WTC11 (cell line): ENCODE measurements at regions not wholly inside any gene's neighbourhood (a gene's known extent, or its start where the extent isn't known, plus 50 kb on each side); places are given as distances from the start of the nearest gene placed in this dataset.

ENCODE experiments used
- ATAC-seq: fragments of 200-7000 bp; cut with Tn5 transposase; 2 replicates; pipeline ENCODE4 v1.10.0; 2021; ENCODE audit warnings: mild to moderate bottlenecking, moderate library complexity
- CTCF ChIA-PET: fragments of 300-600 bp; sonication (Branson Sonifier 250); formaldehyde crosslinking; loops from one replicate; lab custom pipeline; 2021; ENCODE audit warnings: antibody characterized with exemption; lab: Charles Lee
- POLR2A ChIA-PET: fragments of 350-600 bp; sonication (Branson Sonifier 250); formaldehyde crosslinking; loops from one replicate; lab custom pipeline; 2021; ENCODE audit warnings: antibody characterized with exemption; lab: Charles Lee
- DNase-seq: peaks from one replicate; pipeline ENCODE4 v3.0.0; 2021; ENCODE audit warnings: low spot score
- H3K27ac Mint-ChIP-seq: 2 replicates; pipeline ENCODE4 v1.8.0; 2021; ENCODE audit warnings: mixed read lengths
- H3K27me3 Mint-ChIP-seq: 2 replicates; pipeline ENCODE4 v1.8.0; 2021; ENCODE audit warnings: low read depth, mild to moderate bottlenecking, moderate library complexity, mixed read lengths
- H3K36me3 Mint-ChIP-seq: 2 replicates; pipeline ENCODE4 v1.8.0; 2021; ENCODE audit warnings: mixed read lengths
- H3K4me1 Mint-ChIP-seq: 2 replicates; pipeline ENCODE4 v1.8.0; 2022; ENCODE audit warnings: mixed read lengths
- H3K4me3 Mint-ChIP-seq: 2 replicates; pipeline ENCODE4 v1.8.0; 2021; ENCODE audit warnings: mild to moderate bottlenecking, moderate library complexity, mixed read lengths
- H3K9me3 Mint-ChIP-seq: 2 replicates; pipeline ENCODE4 v1.8.0; 2021; ENCODE audit warnings: mixed read lengths
- HMGA2 ChIP-seq: fragments of 250-450 bp; sonication (Bioruptor Pico); IDR thresholded peaks from 2 replicates; pipeline ENCODE4 v1.4.0; 2021; ENCODE audit warnings: mild to moderate bottlenecking, moderate library complexity
- JAZF1 ChIP-seq: fragments of 250-450 bp; sonication (Bioruptor Pico); IDR thresholded peaks from 2 replicates; pipeline ENCODE4 v1.9.0; 2021; ENCODE audit warnings: moderate library complexity, mild to moderate bottlenecking, inconsistent platforms
- TEAD1 ChIP-seq: sonication (generic); formaldehyde crosslinking; IDR thresholded peaks from 2 replicates; pipeline ENCODE4 v1.8.0; 2022; ENCODE audit warnings: mild to moderate bottlenecking, missing genetic modification reagents
- ZNF317 ChIP-seq: sonication (generic); formaldehyde crosslinking; IDR thresholded peaks from 2 replicates; pipeline ENCODE4 v1.8.1; 2023; ENCODE audit warnings: low read depth, mild to moderate bottlenecking, moderate library complexity, missing genetic modification reagents, borderline replicate concordance
- TF ChIP-seq, protein P1 (sequence below): fragments of 250-450 bp; sonication (Bioruptor Pico); IDR thresholded peaks from 2 replicates; pipeline ENCODE4 v1.9.0; 2021; ENCODE audit warnings: mild to moderate bottlenecking, borderline replicate concordance

DNA sequence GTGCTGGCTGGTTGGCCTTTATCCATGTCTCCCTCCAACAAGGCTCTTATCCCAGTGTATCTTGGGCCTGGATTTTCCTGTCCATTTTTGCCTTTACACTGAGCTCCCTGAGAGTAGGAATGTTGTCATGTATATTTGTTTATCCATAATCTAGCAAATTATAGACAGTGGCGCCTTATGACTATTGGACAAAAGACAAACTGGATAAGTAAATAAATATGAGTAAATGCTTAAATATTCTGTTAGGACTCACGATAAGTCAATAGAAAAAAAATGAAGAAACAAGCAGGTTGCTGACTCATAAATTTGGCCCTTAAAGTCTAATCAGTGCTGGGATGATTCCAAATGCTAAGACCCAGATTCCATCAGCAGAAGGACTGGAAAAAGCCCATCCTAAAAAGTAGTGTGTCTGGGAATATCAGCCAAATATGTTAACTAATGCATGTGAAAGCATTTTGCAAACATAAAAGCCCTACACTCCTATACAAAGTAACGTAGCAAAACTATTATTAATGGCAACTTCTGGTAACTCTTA, 55.0 kb upstream of the PCSK2 start (continued):
- TF ChIP-seq, protein P1, sequence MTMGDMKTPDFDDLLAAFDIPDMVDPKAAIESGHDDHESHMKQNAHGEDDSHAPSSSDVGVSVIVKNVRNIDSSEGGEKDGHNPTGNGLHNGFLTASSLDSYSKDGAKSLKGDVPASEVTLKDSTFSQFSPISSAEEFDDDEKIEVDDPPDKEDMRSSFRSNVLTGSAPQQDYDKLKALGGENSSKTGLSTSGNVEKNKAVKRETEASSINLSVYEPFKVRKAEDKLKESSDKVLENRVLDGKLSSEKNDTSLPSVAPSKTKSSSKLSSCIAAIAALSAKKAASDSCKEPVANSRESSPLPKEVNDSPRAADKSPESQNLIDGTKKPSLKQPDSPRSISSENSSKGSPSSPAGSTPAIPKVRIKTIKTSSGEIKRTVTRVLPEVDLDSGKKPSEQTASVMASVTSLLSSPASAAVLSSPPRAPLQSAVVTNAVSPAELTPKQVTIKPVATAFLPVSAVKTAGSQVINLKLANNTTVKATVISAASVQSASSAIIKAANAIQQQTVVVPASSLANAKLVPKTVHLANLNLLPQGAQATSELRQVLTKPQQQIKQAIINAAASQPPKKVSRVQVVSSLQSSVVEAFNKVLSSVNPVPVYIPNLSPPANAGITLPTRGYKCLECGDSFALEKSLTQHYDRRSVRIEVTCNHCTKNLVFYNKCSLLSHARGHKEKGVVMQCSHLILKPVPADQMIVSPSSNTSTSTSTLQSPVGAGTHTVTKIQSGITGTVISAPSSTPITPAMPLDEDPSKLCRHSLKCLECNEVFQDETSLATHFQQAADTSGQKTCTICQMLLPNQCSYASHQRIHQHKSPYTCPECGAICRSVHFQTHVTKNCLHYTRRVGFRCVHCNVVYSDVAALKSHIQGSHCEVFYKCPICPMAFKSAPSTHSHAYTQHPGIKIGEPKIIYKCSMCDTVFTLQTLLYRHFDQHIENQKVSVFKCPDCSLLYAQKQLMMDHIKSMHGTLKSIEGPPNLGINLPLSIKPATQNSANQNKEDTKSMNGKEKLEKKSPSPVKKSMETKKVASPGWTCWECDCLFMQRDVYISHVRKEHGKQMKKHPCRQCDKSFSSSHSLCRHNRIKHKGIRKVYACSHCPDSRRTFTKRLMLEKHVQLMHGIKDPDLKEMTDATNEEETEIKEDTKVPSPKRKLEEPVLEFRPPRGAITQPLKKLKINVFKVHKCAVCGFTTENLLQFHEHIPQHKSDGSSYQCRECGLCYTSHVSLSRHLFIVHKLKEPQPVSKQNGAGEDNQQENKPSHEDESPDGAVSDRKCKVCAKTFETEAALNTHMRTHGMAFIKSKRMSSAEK (CRISPR knock-in tag) = no peak
- TF ChIP-seq TEAD1 (CRISPR knock-in tag) = no peak
- no peak for TF ChIP-seq HMGA2 (CRISPR knock-in tag)
- TF ChIP-seq JAZF1 = no peak
- TF ChIP-seq, all 79 proteins: peak for 0

- ChIA-PET POLR2A (no interaction called here), CTCF (interaction anchor here (1.1 kb wide), 1 partner anchor 352 kb away, joined by 3 read pairs; no protein-coding TSS in a partner anchor)
- Mint-ChIP-seq H3K27ac (no peak overlapping the region), H3K27me3 (no peaks in the 10 kb centered on the region; the same call in 1 of the 2 replicates), H3K4me3 (no peak overlapping the region), H3K4me1 (peaks cover 7% of the 10 kb centered on the region), H3K36me3 (no peaks in the 10 kb centered on the region), H3K9me3 (no peaks in the 10 kb centered on the region)
- TF ChIP-seq ZNF317 (CRISPR knock-in tag) = no peak
- DNase-seq = no peak
- no peak for ATAC-seq
These were observed 53.9 kb upstream of the PCSK2 start for GRCh38 chr20:17172836-17173516.
